ENCODE measurements at regions not wholly inside any gene's neighbourhood (a gene's known extent, or its start where the extent isn't known, plus 50 kb on each side); places are given as distances from the start of the nearest gene placed in this dataset.

GRCh38 chr2:126774761-126775160 lies 118.8 kb downstream of the GYPC start:
- Histone ChIP-seq H3K4me2 (ENCODE audit: insufficient read depth, low read length) (no peak overlapping the region), H3K27ac (ENCODE audit: low read depth, low read length) (no peak overlapping the region), H2AFZ (ENCODE audit: low read length) (no peak overlapping the region), H3K79me2 (ENCODE audit: insufficient read depth, low read length) (no peaks in the 10 kb centered on the region), H3K36me3 (ENCODE audit: insufficient read depth, low read length) (no peaks in the 10 kb centered on the region), H3K9me3 (ENCODE audit: low read depth, low read length) (no peaks in the 10 kb centered on the region), H3K27me3 (ENCODE audit: insufficient read depth, low read length) (peaks cover 15% of the 10 kb centered on the region), H4K20me1 (ENCODE audit: insufficient read depth, low read length) (no peaks in the 10 kb centered on the region), H3K4me3 (ENCODE audit: insufficient read depth, low read length) (no peak overlapping the region), H3K4me1 (ENCODE audit: insufficient read depth, low read length) (peaks cover 7% of the 10 kb centered on the region)
- TF ChIP-seq, protein P1, sequence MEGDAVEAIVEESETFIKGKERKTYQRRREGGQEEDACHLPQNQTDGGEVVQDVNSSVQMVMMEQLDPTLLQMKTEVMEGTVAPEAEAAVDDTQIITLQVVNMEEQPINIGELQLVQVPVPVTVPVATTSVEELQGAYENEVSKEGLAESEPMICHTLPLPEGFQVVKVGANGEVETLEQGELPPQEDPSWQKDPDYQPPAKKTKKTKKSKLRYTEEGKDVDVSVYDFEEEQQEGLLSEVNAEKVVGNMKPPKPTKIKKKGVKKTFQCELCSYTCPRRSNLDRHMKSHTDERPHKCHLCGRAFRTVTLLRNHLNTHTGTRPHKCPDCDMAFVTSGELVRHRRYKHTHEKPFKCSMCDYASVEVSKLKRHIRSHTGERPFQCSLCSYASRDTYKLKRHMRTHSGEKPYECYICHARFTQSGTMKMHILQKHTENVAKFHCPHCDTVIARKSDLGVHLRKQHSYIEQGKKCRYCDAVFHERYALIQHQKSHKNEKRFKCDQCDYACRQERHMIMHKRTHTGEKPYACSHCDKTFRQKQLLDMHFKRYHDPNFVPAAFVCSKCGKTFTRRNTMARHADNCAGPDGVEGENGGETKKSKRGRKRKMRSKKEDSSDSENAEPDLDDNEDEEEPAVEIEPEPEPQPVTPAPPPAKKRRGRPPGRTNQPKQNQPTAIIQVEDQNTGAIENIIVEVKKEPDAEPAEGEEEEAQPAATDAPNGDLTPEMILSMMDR (IDR thresholded peaks at IDR 0.05; ENCODE audit: extremely low read depth, low read depth, low read length) = no peak
- DNase-seq (ENCODE audit: insufficient read length, low spot score, missing footprints) = no peak

GRCh38 chr2:126775300-126775985 lies 119.5 kb downstream of the GYPC start:
- H3K27ac ChIP-seq (ENCODE audit: low read depth, low read length) = no peak overlapping the region
- H3K9me3 ChIP-seq (ENCODE audit: low read depth, low read length) = no peaks in the 10 kb centered on the region

GRCh38 chr2:126776255-126776654 lies 120.3 kb downstream of the GYPC start:
- no peaks in the 10 kb centered on the region for H3K79me2 ChIP-seq (ENCODE audit: insufficient read depth, low read length)
- peaks cover 15% of the 10 kb centered on the region for H3K27me3 ChIP-seq (ENCODE audit: insufficient read depth, low read length)
- H3K4me1 ChIP-seq (ENCODE audit: insufficient read depth, low read length) = peaks cover 7% of the 10 kb centered on the region
- H3K4me2 ChIP-seq (ENCODE audit: insufficient read depth, low read length) = no peak overlapping the region
- no peak overlapping the region for H2AFZ ChIP-seq (ENCODE audit: low read length)
- H3K36me3 ChIP-seq (ENCODE audit: insufficient read depth, low read length) = no peaks in the 10 kb centered on the region
- no peaks in the 10 kb centered on the region for H4K20me1 ChIP-seq (ENCODE audit: insufficient read depth, low read length)
- TF ChIP-seq, protein P1 (IDR thresholded peaks at IDR 0.05; ENCODE audit: extremely low read depth, low read depth, low read length) = no peak
- DNase-seq (ENCODE audit: insufficient read length, low spot score, missing footprints) = no peak
- H3K27ac ChIP-seq (ENCODE audit: low read depth, low read length) = no peak overlapping the region
- H3K4me3 ChIP-seq (ENCODE audit: insufficient read depth, low read length) = no peak overlapping the region
- H3K9me3 ChIP-seq (ENCODE audit: low read depth, low read length) = no peaks in the 10 kb centered on the region

More at GRCh38 chr2:126775300-126775985, 119.5 kb downstream of the GYPC start:
- H3K4me3 ChIP-seq (ENCODE audit: insufficient read depth, low read length) = no peak overlapping the region
- no peak for DNase-seq (ENCODE audit: insufficient read length, low spot score, missing footprints)
- H3K4me2 ChIP-seq (ENCODE audit: insufficient read depth, low read length) = no peak overlapping the region
- peaks cover 15% of the 10 kb centered on the region for H3K27me3 ChIP-seq (ENCODE audit: insufficient read depth, low read length)
- no peaks in the 10 kb centered on the region for H3K79me2 ChIP-seq (ENCODE audit: insufficient read depth, low read length)
- no peaks in the 10 kb centered on the region for H4K20me1 ChIP-seq (ENCODE audit: insufficient read depth, low read length)
- TF ChIP-seq, protein P1 (IDR thresholded peaks at IDR 0.05; ENCODE audit: extremely low read depth, low read depth, low read length) = no peak
- H3K4me1 ChIP-seq (ENCODE audit: insufficient read depth, low read length) = peaks cover 7% of the 10 kb centered on the region
- H3K36me3 ChIP-seq (ENCODE audit: insufficient read depth, low read length) = no peaks in the 10 kb centered on the region
- no peak overlapping the region for H2AFZ ChIP-seq (ENCODE audit: low read length)

DNA sequence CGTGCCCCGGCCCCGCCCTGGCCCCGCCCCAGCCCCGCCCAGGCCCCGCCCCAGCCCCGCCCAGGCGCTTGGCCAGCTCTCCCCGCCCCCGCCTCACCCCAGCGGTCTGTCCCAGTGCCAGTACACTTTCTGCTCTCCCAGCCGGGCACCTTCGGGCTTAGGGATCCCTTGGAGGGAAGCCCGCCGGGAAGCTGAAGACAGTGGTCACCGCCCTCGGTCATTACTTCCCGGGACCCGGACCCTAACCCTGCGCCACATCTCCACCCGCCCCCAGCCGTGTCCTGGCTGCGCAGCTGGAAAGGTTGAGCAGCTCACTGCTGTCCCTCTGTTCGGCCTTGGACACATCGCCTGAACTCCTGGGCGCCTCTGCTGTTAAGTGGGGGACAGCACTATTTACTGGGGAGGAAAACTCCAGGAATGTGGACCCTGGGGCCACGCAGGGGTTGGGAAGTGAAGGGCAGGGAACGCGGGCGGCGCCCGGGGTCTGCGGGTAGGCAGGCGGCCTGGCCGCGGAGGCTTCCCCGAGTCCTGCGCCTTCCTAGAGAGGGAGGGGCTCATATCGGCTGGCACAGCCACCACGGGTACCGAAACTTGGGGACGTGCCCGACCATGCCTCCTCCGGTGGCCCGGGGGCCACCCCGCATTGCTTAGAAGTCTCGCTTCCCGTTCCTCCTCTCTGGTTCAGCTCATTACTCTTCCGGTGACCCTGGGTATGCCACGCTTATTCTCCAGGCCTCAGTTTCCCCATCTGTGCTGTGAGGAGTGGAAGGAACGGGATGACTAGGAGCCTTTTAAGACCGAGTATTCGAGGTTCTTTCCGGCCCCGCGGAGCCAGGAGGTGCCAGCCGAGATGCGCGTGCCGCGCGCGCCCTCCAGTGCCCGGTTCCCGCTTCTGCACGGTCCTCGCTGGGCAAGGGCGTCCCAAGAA lies 121.0 kb downstream of the GYPC start:
- H3K27me3 ChIP-seq (ENCODE audit: insufficient read depth, low read length) = peaks cover 15% of the 10 kb centered on the region
- TF ChIP-seq, protein P1 (IDR thresholded peaks at IDR 0.05; ENCODE audit: extremely low read depth, low read depth, low read length) = peak; percentile 88
- no peak overlapping the region for H3K27ac ChIP-seq (ENCODE audit: low read depth, low read length)
- no peaks in the 10 kb centered on the region for H3K36me3 ChIP-seq (ENCODE audit: insufficient read depth, low read length)
- DNase-seq (ENCODE audit: insufficient read length, low spot score, missing footprints) = peak; percentile 97
- H3K79me2 ChIP-seq (ENCODE audit: insufficient read depth, low read length) = no peaks in the 10 kb centered on the region
- H3K4me1 ChIP-seq (ENCODE audit: insufficient read depth, low read length) = peaks cover 7% of the 10 kb centered on the region
- H3K9me3 ChIP-seq (ENCODE audit: low read depth, low read length) = no peaks in the 10 kb centered on the region
- H2AFZ ChIP-seq (ENCODE audit: low read length) = peak overlapping the region; percentile 77
- no peaks in the 10 kb centered on the region for H4K20me1 ChIP-seq (ENCODE audit: insufficient read depth, low read length)
- H3K4me2 ChIP-seq (ENCODE audit: insufficient read depth, low read length) = peak overlapping the region; percentile 80
- peak overlapping the region; percentile 63 for H3K4me3 ChIP-seq (ENCODE audit: insufficient read depth, low read length)

All from osteoblast (primary cell).